Gastroesophageal sphincter (tissue), 3 donors: ENCODE measurements at regions not wholly inside any gene's neighbourhood (a gene's known extent, or its start where the extent isn't known, plus 50 kb on each side); places are given as distances from the start of the nearest gene placed in this dataset.
A peak's percentile ranks its signal among the peaks of the same experiment; 100 is the strongest.

Source experiments
- CTCF ChIP-seq, 4 experiments: fragments of 200-600 bp in 2 of 4; fragments of 450-650 bp in 2 of 4; sonication (generic) in 1 of 4; IDR thresholded peaks; one replicate each; pipeline ENCODE4 v1.5.1; 2017 to 2019; ENCODE audit warnings: antibody characterized with exemption in 4 of 4, mild to moderate bottlenecking in 2 of 4, moderate library complexity in 2 of 4
- EP300 ChIP-seq: sonication (generic); formaldehyde crosslinking; IDR thresholded peaks from one replicate; pipeline ENCODE4 v1.6.1; 2017; ENCODE audit warnings: antibody characterized with exemption, mild to moderate bottlenecking
- POLR2AphosphoS5 ChIP-seq: sonication (generic); formaldehyde crosslinking; IDR thresholded peaks from one replicate; pipeline ENCODE4 v1.6.1; 2017; ENCODE audit warnings: antibody characterized with exemption

GRCh38 chr22:27397954-27398342 is 403.6 kb downstream of the MN1 start:
- peak; percentile 7 for TF ChIP-seq POLR2AphosphoS5
- TF ChIP-seq CTCF (IDR thresholded peaks at IDR 0.05) = no peak
- no peak for TF ChIP-seq EP300
